HepG2 (cell line): ENCODE measurements at regions not wholly inside any gene's neighbourhood (a gene's known extent, or its start where the extent isn't known, plus 50 kb on each side); places are given as distances from the start of the nearest gene placed in this dataset.

Source experiments
- ATAC-seq: fragments of 200-7000 bp; cut with Tn5 transposase; 3 replicates; pipeline ENCODE4 v1.9.1; 2020; ENCODE audit warnings: mild to moderate bottlenecking, moderate library complexity
- BruUV-seq: library from RNA; stranded (reverse); fragments of 400-500 nt; replicated peaks from 2 replicates; lab custom pipeline; 2021; lab: Mats Ljungman, UMichigan
- CTCF ChIA-PET: fragments of 300-600 bp; formaldehyde crosslinking; extraction: SDS; loops from one replicate; lab custom pipeline; 2021; ENCODE audit warnings: low total read pairs, inconsistent platforms, low intra/inter-chr PET ratio; lab: Yijun Ruan, JAX
- POLR2A ChIA-PET: fragments of 350-600 bp; sonication (Branson Sonifier 250); formaldehyde crosslinking; loops from one replicate; lab custom pipeline; 2020; ENCODE audit warnings: antibody characterized with exemption, inconsistent platforms; lab: Yijun Ruan, JAX
- DNase-seq: peaks from one replicate; pipeline ENCODE4 v3.0.0-alpha.2; 2015; ENCODE audit warnings: low spot score
- FAIRE-seq: peaks from 3 replicates; lab custom pipeline; 2011; peaks lifted over from hg19 to GRCh38; lab: Jason Lieb, UNC
- H2AFZ ChIP-seq: one replicate; pipeline ENCODE4 v1.6.1; 2011; ENCODE audit warnings: low read length, inconsistent platforms
- H3K27ac ChIP-seq: fragments of 300-600 bp; 3 replicates; pipeline ENCODE4 v1.8.0; 2011; ENCODE audit warnings: mixed run types, mild to moderate bottlenecking, mixed read lengths, low read length, inconsistent platforms; ENCODE audit not compliant: insufficient read depth; ENCODE audit errors: extremely low read length
- H3K27me3 ChIP-seq, 2 experiments: fragments of 200-600 bp in 1 of 2; 2 replicates in 1 of 2; 3 replicates in 1 of 2; pipeline versions ENCODE4 v1.6.0 to v1.8.0; 2011; ENCODE audit warnings: low read length in 2 of 2, mild to moderate bottlenecking in 2 of 2, moderate library complexity in 2 of 2, inconsistent platforms in 1 of 2; ENCODE audit not compliant: insufficient read depth in 2 of 2, control insufficient read depth in 1 of 2
- H3K36me3 ChIP-seq, 2 experiments: fragments of 200-600 bp in 1 of 2; replicated peaks in 1 of 2; 2 replicates in 1 of 2; 3 replicates in 1 of 2; pipeline versions ENCODE4 v1.5.1 to v1.8.0; 2011; ENCODE audit warnings: low read length in 2 of 2, inconsistent platforms in 1 of 2; ENCODE audit not compliant: insufficient read depth in 2 of 2, control insufficient read depth in 1 of 2
- H3K4me1 ChIP-seq: 2 replicates; pipeline ENCODE4 v1.5.1; 2012; ENCODE audit warnings: low read length, inconsistent platforms; ENCODE audit not compliant: insufficient read depth
- H3K4me2 ChIP-seq: 2 replicates; pipeline ENCODE4 v1.6.0; 2011; ENCODE audit warnings: low read depth, low read length, inconsistent platforms
- H3K4me3 ChIP-seq, 3 experiments: fragments of 200-600 bp in 1 of 3; sonication (generic), shearing (Covaris generic) in 1 of 3; replicated peaks in 1 of 3; 2 replicates each; pipeline ENCODE4 v1.5.1; 2011 to 2016; ENCODE audit warnings: low read length in 3 of 3, inconsistent platforms in 2 of 3, low read depth in 2 of 3, mild to moderate bottlenecking in 2 of 3, control low read depth in 1 of 3, mixed read lengths in 1 of 3; ENCODE audit not compliant: insufficient read depth in 1 of 3
- H3K79me2 ChIP-seq: one replicate; pipeline ENCODE4 v1.6.1; 2011; ENCODE audit warnings: low read length, inconsistent platforms; ENCODE audit not compliant: insufficient read depth
- H3K9ac ChIP-seq: 2 replicates; pipeline ENCODE4 v1.6.0; 2011; ENCODE audit warnings: mild to moderate bottlenecking, low read depth, low read length, inconsistent platforms; ENCODE audit not compliant: insufficient read depth
- H3K9me3 ChIP-seq: 2 replicates; pipeline ENCODE4 v1.5.1; 2012; ENCODE audit warnings: mild to moderate bottlenecking, low read length
- H4K20me1 ChIP-seq: 2 replicates; pipeline ENCODE4 v1.6.0; 2011; ENCODE audit warnings: inconsistent platforms, mild to moderate bottlenecking, low read length, moderate library complexity; ENCODE audit not compliant: insufficient read depth
- ATF7 ChIP-seq, 2 experiments: fragments of 450-650 bp in 1 of 2; sonication (generic) in 1 of 2; formaldehyde crosslinking in 1 of 2; IDR thresholded peaks; 2 replicates each; pipeline versions ENCODE4 v1.4.0 to v1.6.1; 2016 to 2020; ENCODE audit warnings: antibody characterized with exemption in 1 of 2, mild to moderate bottlenecking in 1 of 2, missing genetic modification reagents in 1 of 2
- ATM ChIP-seq: fragments of 450-650 bp; IDR thresholded peaks from 2 replicates; pipeline ENCODE4 v1.7.1; 2017; ENCODE audit warnings: mild to moderate bottlenecking, borderline replicate concordance
- GLI4 ChIP-seq: sonication (generic); formaldehyde crosslinking; IDR thresholded peaks from 2 replicates; pipeline ENCODE4 v1.5.1; 2020; ENCODE audit warnings: missing genetic modification reagents, mild to moderate bottlenecking, moderate library complexity, borderline replicate concordance
- NR3C1 ChIP-seq: sonication (generic); formaldehyde crosslinking; IDR thresholded peaks from 2 replicates; pipeline ENCODE4 v1.4.0; 2020; ENCODE audit warnings: missing genetic modification reagents
- THYN1 ChIP-seq: sonication (generic); formaldehyde crosslinking; IDR thresholded peaks from 2 replicates; pipeline ENCODE4 v1.8.1; 2023; ENCODE audit warnings: low read depth, mild to moderate bottlenecking, moderate library complexity, missing genetic modification reagents, borderline replicate concordance
- ZMAT3 ChIP-seq: sonication (generic); formaldehyde crosslinking; conservative IDR thresholded peaks from 2 replicates; pipeline ENCODE4 v1.7.0; 2021; ENCODE audit warnings: missing genetic modification reagents
- ZNF615 ChIP-seq: sonication (generic); formaldehyde crosslinking; IDR thresholded peaks from 2 replicates; pipeline ENCODE4 v1.5.0; 2020; ENCODE audit warnings: mild to moderate bottlenecking, missing genetic modification reagents, borderline replicate concordance
- ZNF772 ChIP-seq: sonication (generic); formaldehyde crosslinking; IDR thresholded peaks from 2 replicates; pipeline ENCODE4 v1.5.0; 2020; ENCODE audit warnings: mild to moderate bottlenecking, missing genetic modification reagents
- WGBS: methylation state at CpG from one replicate; pipeline ENCODE4 v1.1.6; 2017; ENCODE audit warnings: low lambda C conversion rate; 5-methylcytosine and 5-hydroxymethylcytosine counted together
- in situ Hi-C: cut with HindIII; loops from 2 replicates; pipeline ENCODE4 v1.10.0; 2017; ENCODE audit warnings: low pct_unique_long_range_greater_than_20kb; ENCODE audit not compliant: extremely low pct_ligation_motif_present
- intact Hi-C: fragments of 100-400 bp; cut with micrococcal nuclease; formaldehyde crosslinking; loops from one replicate; pipeline ENCODE4 v1.10.0; 2022; ENCODE audit not compliant: unreplicated experiment
- TF ChIP-seq, protein P1 (sequence below): IDR thresholded peaks from 2 replicates; pipeline ENCODE4 v1.6.1; 2012; ENCODE audit warnings: low read depth, low read length, improper control_type of control experiment
- TF ChIP-seq, protein P2 (sequence below), 2 experiments: fragments of 450-650 bp in 1 of 2; sonication (generic) in 1 of 2; formaldehyde crosslinking; IDR thresholded peaks; 2 replicates each; pipeline versions ENCODE4 v1.5.0 to v1.8.0; 2020 to 2022; ENCODE audit warnings: mild to moderate bottlenecking in 1 of 2, missing genetic modification reagents in 1 of 2
- TF ChIP-seq, protein P3 (sequence below): sonication (generic); formaldehyde crosslinking; conservative IDR thresholded peaks from 2 replicates; pipeline ENCODE4 v1.4.0; 2020; ENCODE audit warnings: missing genetic modification reagents

DNA sequence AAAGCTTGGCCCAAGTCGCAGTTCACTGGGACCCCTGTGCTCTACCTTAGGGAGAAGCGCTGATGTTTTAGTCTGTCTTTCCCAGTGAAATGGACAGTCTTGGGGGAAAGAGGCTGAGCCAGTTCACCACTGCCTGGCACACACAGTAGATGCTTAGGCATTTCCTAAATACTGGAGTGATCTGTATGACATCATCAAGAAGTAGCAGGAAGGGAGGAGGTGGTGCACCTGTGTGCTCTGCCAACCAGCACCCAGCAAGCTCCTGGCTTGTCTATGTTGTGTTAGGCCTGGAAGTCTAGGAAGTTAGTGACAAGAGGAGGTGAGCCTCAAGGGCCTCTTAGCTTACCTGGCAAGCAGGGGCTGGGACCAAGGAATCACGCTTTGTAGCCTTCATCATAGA, 158.2 kb upstream of the NFIA start:
- Histone ChIP-seq H3K4me3 (no peak overlapping the region), H2AFZ (no peak overlapping the region), H3K4me2 (no peak overlapping the region), H3K9me3 (no peaks in the 10 kb centered on the region), H3K27ac (no peak overlapping the region)
- BruUV-seq: no TSS peak
- no peak for DNase-seq
- WGBS: 93% methylated on average over 3 of the region's 3 CpGs
- peak; percentile 59; the same call in 1 of the 2 replicates for TF ChIP-seq ATF7 (IDR thresholded peaks at IDR 0.05)
- no peak for TF ChIP-seq ATF7 (CRISPR knock-in tag; IDR thresholded peaks at IDR 0.05)
- TF ChIP-seq, protein P1, sequence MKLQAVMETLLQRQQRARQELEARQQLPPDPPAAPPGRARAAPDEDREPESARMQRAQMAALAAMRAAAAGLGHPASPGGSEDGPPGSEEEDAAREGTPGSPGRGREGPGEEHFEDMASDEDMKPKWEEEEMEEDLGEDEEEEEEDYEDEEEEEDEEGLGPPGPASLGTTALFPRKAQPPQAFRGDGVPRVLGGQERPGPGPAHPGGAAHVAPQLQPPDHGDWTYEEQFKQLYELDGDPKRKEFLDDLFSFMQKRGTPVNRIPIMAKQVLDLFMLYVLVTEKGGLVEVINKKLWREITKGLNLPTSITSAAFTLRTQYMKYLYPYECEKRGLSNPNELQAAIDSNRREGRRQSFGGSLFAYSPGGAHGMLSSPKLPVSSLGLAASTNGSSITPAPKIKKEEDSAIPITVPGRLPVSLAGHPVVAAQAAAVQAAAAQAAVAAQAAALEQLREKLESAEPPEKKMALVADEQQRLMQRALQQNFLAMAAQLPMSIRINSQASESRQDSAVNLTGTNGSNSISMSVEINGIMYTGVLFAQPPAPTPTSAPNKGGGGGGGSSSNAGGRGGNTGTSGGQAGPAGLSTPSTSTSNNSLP: no peak
- no peak for TF ChIP-seq NR3C1 (CRISPR knock-in tag)
- TF ChIP-seq, all 625 proteins: peak for 1
- peaks cover 0 to 8% of the 10 kb centered on the region in 2 experiments; a peak in 2 of 5 replicates for H3K27me3 ChIP-seq
- H3K36me3 ChIP-seq: no peaks in the 10 kb centered on the region
- intact Hi-C loops (no loop called here), in situ Hi-C loops (no loop called here)
- no peak overlapping the region for H3K9ac ChIP-seq
- ChIA-PET POLR2A (no interaction called here), CTCF (no interaction called here)
- peaks cover 39% of the 10 kb centered on the region for H3K4me1 ChIP-seq
- H3K79me2 ChIP-seq: no peaks in the 10 kb centered on the region
- FAIRE-seq (no peak), ATAC-seq (no peak)
- H4K20me1 ChIP-seq: no peaks in the 10 kb centered on the region

DNA sequence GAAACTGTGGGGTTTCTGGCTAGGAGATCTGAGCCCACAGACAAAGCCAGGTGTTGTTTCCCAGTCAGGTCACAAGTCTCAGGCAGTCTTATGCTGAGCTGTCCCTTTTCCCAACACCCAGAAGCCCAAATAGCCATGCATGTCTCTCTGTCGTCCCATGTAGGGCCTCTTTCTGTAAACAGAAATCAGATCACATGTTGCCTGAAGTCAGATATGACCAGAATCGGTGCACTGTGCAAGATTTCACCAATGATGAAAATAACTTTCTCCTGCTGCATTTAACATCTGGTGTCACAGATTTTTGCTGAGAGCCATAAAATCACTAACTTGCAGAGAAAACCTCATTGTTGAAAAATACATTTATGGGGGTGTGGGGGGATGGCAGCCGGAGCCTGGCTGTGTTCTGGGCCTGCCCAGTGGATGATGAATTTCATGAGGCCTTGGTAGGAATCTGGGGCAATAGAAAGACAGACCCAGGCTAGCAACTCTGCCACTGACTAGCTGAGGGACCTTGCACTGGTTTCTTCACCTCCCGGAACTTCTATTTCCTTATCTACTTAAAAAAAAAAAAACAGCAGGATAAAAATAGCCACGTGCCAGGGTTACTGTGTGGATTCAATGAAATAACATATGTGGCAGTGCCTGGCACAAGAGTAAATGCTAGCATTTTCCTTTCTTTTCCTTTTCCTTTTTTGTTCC, 158.8 kb upstream of the NFIA start:
- DNase-seq: no peak
- no peak overlapping the region for H2AFZ ChIP-seq
- no peaks in the 10 kb centered on the region for H3K36me3 ChIP-seq
- H3K9me3 ChIP-seq: no peaks in the 10 kb centered on the region
- peaks cover 0 to 8% of the 10 kb centered on the region in 2 experiments; a peak in 2 of 5 replicates for H3K27me3 ChIP-seq
- 15% methylated on average over 5 of the region's 5 CpGs for WGBS
- in situ Hi-C loops: no loop called here
- no peak overlapping the region for H3K9ac ChIP-seq
- TF ChIP-seq ZMAT3 (CRISPR knock-in tag) (no peak), GLI4 (CRISPR knock-in tag) (no peak), ATM (no peak), ZNF615 (CRISPR knock-in tag) (no peak), THYN1 (CRISPR knock-in tag) (no peak), ZNF772 (CRISPR knock-in tag) (no peak)
- TF ChIP-seq, protein P2, sequence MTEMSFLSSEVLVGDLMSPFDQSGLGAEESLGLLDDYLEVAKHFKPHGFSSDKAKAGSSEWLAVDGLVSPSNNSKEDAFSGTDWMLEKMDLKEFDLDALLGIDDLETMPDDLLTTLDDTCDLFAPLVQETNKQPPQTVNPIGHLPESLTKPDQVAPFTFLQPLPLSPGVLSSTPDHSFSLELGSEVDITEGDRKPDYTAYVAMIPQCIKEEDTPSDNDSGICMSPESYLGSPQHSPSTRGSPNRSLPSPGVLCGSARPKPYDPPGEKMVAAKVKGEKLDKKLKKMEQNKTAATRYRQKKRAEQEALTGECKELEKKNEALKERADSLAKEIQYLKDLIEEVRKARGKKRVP (CRISPR knock-in tag; IDR thresholded peaks at IDR 0.05): no peak
- TF ChIP-seq, protein P3, sequence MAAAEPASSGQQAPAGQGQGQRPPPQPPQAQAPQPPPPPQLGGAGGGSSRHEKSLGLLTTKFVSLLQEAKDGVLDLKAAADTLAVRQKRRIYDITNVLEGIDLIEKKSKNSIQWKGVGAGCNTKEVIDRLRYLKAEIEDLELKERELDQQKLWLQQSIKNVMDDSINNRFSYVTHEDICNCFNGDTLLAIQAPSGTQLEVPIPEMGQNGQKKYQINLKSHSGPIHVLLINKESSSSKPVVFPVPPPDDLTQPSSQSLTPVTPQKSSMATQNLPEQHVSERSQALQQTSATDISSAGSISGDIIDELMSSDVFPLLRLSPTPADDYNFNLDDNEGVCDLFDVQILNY (CRISPR knock-in tag): no peak
- H3K4me2 ChIP-seq: no peak overlapping the region
- ChIA-PET CTCF (no interaction called here), POLR2A (no interaction called here)
- H3K79me2 ChIP-seq: no peaks in the 10 kb centered on the region
- ATAC-seq: no peak; the same call in 2 of the 3 replicates
- H3K4me3 ChIP-seq: no peak overlapping the region
- H4K20me1 ChIP-seq: no peaks in the 10 kb centered on the region
- H3K27ac ChIP-seq: no peak overlapping the region
- intact Hi-C loops: no loop called here
- no TSS peak for BruUV-seq
- FAIRE-seq: no peak
- peaks cover 39% of the 10 kb centered on the region for H3K4me1 ChIP-seq
